Peyer's patch (tissue), 4 donors: ENCODE measurements at regions not wholly inside any gene's neighbourhood (a gene's known extent, or its start where the extent isn't known, plus 50 kb on each side); places are given as distances from the start of the nearest gene placed in this dataset.

Experiments
- POLR2A ChIP-seq, 2 donors: fragments of 450-650 bp; IDR thresholded peaks; one replicate each; pipeline ENCODE4 v1.5.1; 2017; ENCODE audit warnings: antibody characterized with exemption in 2 of 2, mild to moderate bottlenecking in 2 of 2, moderate library complexity in 2 of 2
- TF ChIP-seq, protein P1 (sequence below), 6 experiments: fragments of 450-650 bp in 4 of 6; fragments of 200-600 bp in 2 of 6; sonication (generic) in 1 of 6; IDR thresholded peaks; one replicate each; pipeline ENCODE4 v1.5.1; 2017 to 2019; ENCODE audit warnings: antibody characterized with exemption in 6 of 6, mild to moderate bottlenecking in 3 of 6, moderate library complexity in 1 of 6

DNA sequence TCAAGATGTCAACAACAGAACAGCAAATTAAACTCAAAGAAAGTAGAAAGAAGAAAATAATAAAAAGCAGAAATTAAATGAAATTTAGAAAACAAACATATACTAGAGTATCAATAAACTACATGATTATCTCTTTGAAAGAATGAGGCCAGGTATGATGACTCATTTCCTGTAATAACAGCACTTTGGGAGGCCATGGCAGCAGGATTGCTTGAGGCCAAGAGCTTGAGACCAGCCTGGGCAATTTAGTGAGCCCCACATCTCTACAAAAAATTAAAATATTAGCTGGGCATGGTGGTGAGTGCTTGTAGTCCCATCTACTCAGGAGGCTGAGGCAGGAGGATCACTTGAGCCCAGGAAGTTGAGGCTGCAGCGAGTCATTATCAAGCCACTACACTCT is 232.5 kb downstream of the RAB11FIP4 start:
- TF ChIP-seq, protein P1, sequence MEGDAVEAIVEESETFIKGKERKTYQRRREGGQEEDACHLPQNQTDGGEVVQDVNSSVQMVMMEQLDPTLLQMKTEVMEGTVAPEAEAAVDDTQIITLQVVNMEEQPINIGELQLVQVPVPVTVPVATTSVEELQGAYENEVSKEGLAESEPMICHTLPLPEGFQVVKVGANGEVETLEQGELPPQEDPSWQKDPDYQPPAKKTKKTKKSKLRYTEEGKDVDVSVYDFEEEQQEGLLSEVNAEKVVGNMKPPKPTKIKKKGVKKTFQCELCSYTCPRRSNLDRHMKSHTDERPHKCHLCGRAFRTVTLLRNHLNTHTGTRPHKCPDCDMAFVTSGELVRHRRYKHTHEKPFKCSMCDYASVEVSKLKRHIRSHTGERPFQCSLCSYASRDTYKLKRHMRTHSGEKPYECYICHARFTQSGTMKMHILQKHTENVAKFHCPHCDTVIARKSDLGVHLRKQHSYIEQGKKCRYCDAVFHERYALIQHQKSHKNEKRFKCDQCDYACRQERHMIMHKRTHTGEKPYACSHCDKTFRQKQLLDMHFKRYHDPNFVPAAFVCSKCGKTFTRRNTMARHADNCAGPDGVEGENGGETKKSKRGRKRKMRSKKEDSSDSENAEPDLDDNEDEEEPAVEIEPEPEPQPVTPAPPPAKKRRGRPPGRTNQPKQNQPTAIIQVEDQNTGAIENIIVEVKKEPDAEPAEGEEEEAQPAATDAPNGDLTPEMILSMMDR (IDR thresholded peaks at IDR 0.05), result no peak
- TF ChIP-seq POLR2A (IDR thresholded peaks at IDR 0.05), result no peak
